ENCODE measurements at regions not wholly inside any gene's neighbourhood (a gene's known extent, or its start where the extent isn't known, plus 50 kb on each side); places are given as distances from the start of the nearest gene placed in this dataset.
"Not testable (repeated sequence)": the region's sequence is repeated elsewhere in the genome, so short reads cannot be mapped to it uniquely, and the experiment has no call there.

- no peak for DNase-seq (ENCODE audit: low spot score)
Measured at GRCh38 chr22:48503035-48503625, 1324.5 kb downstream of the BRD1 start.

GRCh38 chr22:48501231-48501750 is 1326.4 kb downstream of the BRD1 start:
- no peak for DNase-seq (ENCODE audit: low spot score)

- peak; percentile 89 for DNase-seq (ENCODE audit: low spot score)
Measured at GRCh38 chr22:48500471-48501230, 1327.0 kb downstream of the BRD1 start.

GRCh38 chr22:48499456-48500425 is 1327.9 kb downstream of the BRD1 start:
- no peak for DNase-seq (ENCODE audit: low spot score)

- no peak for DNase-seq (ENCODE audit: low spot score)
Measured at GRCh38 chr22:48498526-48499331, 1328.9 kb downstream of the BRD1 start.

GRCh38 chr22:48497743-48498520 is 1329.7 kb downstream of the BRD1 start:
- not testable (repeated sequence) for DNase-seq (ENCODE audit: low spot score)

- no peak for DNase-seq (ENCODE audit: low spot score)
Measured at GRCh38 chr22:48496987-48497650, 1330.6 kb downstream of the BRD1 start.

- no peak for DNase-seq (ENCODE audit: low spot score)
Measured at GRCh38 chr22:48496226-48496845, 1331.3 kb downstream of the BRD1 start.

- no peak for DNase-seq (ENCODE audit: low spot score)
Measured at GRCh38 chr22:48495751-48496080, 1332.0 kb downstream of the BRD1 start.

GRCh38 chr22:48494968-48495750 is 1332.5 kb downstream of the BRD1 start:
- no peak for DNase-seq (ENCODE audit: low spot score)

- no peak for DNase-seq (ENCODE audit: low spot score)
Measured at GRCh38 chr22:48494256-48494967, 1333.3 kb downstream of the BRD1 start.

- DNase-seq (ENCODE audit: low spot score): no peak
Measured at GRCh38 chr22:48493733-48494132, 1333.9 kb downstream of the BRD1 start.

GRCh38 chr22:48492366-48493320 is 1335.0 kb downstream of the BRD1 start:
- DNase-seq (ENCODE audit: low spot score): peak; percentile 72

GRCh38 chr22:48491451-48491941 is 1336.2 kb downstream of the BRD1 start:
- no peak for DNase-seq (ENCODE audit: low spot score)

- no peak for DNase-seq (ENCODE audit: low spot score)
Measured at GRCh38 chr22:48490500-48491411, 1336.9 kb downstream of the BRD1 start.

Data from H4 (cell line).